ENCODE measurements at regions not wholly inside any gene's neighbourhood (a gene's known extent, or its start where the extent isn't known, plus 50 kb on each side); places are given as distances from the start of the nearest gene placed in this dataset.

- DNase-seq (ENCODE audit: low read depth in 4 of 4, low spot score in 1 of 4), result no peak
Observed at GRCh38 chr7:145928937-145929336, 187.7 kb upstream of the CNTNAP2 start.

- DNase-seq (ENCODE audit: low read depth in 4 of 4, low spot score in 1 of 4), result no peak
Observed at GRCh38 chr7:145919712-145920111, 196.9 kb upstream of the CNTNAP2 start.

GRCh38 chr7:145916776-145917175, 199.8 kb upstream of the CNTNAP2 start:
- no peak for DNase-seq (ENCODE audit: low read depth in 4 of 4, low spot score in 1 of 4)

- no peak for DNase-seq (ENCODE audit: low read depth in 4 of 4, low spot score in 1 of 4)
Observed at GRCh38 chr7:145915679-145916078, 200.9 kb upstream of the CNTNAP2 start.

GRCh38 chr7:145909991-145910513, 206.5 kb upstream of the CNTNAP2 start:
- no peak for DNase-seq (ENCODE audit: low read depth in 4 of 4, low spot score in 1 of 4)

GRCh38 chr7:145903658-145904057, 212.9 kb upstream of the CNTNAP2 start:
- DNase-seq (ENCODE audit: low read depth in 4 of 4, low spot score in 1 of 4), result no peak

- DNase-seq (ENCODE audit: low read depth in 4 of 4, low spot score in 1 of 4), result no peak
Observed at GRCh38 chr7:145902123-145902522, 214.5 kb upstream of the CNTNAP2 start.

- no peak for DNase-seq (ENCODE audit: low read depth in 4 of 4, low spot score in 1 of 4)
Observed at GRCh38 chr7:145899938-145900337, 216.7 kb upstream of the CNTNAP2 start.

- no peak for DNase-seq (ENCODE audit: low read depth in 4 of 4, low spot score in 1 of 4)
Observed at GRCh38 chr7:145893925-145894535, 222.6 kb upstream of the CNTNAP2 start.

- DNase-seq (ENCODE audit: low read depth in 4 of 4, low spot score in 1 of 4), result no peak
Observed at GRCh38 chr7:145884716-145885514, 231.7 kb upstream of the CNTNAP2 start.

- no peak for DNase-seq (ENCODE audit: low read depth in 4 of 4, low spot score in 1 of 4)
Observed at GRCh38 chr7:145876376-145876775, 240.2 kb upstream of the CNTNAP2 start.

GRCh38 chr7:145875267-145875666, 241.3 kb upstream of the CNTNAP2 start:
- DNase-seq (ENCODE audit: low read depth in 4 of 4, low spot score in 1 of 4), result no peak

GRCh38 chr7:145868935-145869334, 247.7 kb upstream of the CNTNAP2 start:
- DNase-seq (ENCODE audit: low read depth in 4 of 4, low spot score in 1 of 4), result no peak

- DNase-seq (ENCODE audit: low read depth in 4 of 4, low spot score in 1 of 4), result no peak
Observed at GRCh38 chr7:145862212-145862611, 254.4 kb upstream of the CNTNAP2 start.

GRCh38 chr7:145860809-145861208, 255.8 kb upstream of the CNTNAP2 start:
- DNase-seq (ENCODE audit: low read depth in 4 of 4, low spot score in 1 of 4), result no peak

GRCh38 chr7:145850636-145851035, 266.0 kb upstream of the CNTNAP2 start:
- DNase-seq (ENCODE audit: low read depth in 4 of 4, low spot score in 1 of 4), result no peak

GRCh38 chr7:145848691-145849090, 267.9 kb upstream of the CNTNAP2 start:
- no peak for DNase-seq (ENCODE audit: low read depth in 4 of 4, low spot score in 1 of 4)

GRCh38 chr7:145845345-145845744, 271.3 kb upstream of the CNTNAP2 start:
- DNase-seq (ENCODE audit: low read depth in 4 of 4, low spot score in 1 of 4), result no peak

- DNase-seq (ENCODE audit: low read depth in 4 of 4, low spot score in 1 of 4), result no peak
Observed at GRCh38 chr7:145839814-145840213, 276.8 kb upstream of the CNTNAP2 start.

GRCh38 chr7:145831616-145832206, 284.9 kb upstream of the CNTNAP2 start:
- DNase-seq (ENCODE audit: low read depth in 4 of 4, low spot score in 1 of 4), result no peak

GRCh38 chr7:145817687-145818086, 298.9 kb upstream of the CNTNAP2 start:
- no peak for DNase-seq (ENCODE audit: low read depth in 4 of 4, low spot score in 1 of 4)

- no peak for DNase-seq (ENCODE audit: low read depth in 4 of 4, low spot score in 1 of 4)
Observed at GRCh38 chr7:145812218-145812617, 304.4 kb upstream of the CNTNAP2 start.
